ENCODE measurements at regions not wholly inside any gene's neighbourhood (a gene's known extent, or its start where the extent isn't known, plus 50 kb on each side); places are given as distances from the start of the nearest gene placed in this dataset.

DNA sequence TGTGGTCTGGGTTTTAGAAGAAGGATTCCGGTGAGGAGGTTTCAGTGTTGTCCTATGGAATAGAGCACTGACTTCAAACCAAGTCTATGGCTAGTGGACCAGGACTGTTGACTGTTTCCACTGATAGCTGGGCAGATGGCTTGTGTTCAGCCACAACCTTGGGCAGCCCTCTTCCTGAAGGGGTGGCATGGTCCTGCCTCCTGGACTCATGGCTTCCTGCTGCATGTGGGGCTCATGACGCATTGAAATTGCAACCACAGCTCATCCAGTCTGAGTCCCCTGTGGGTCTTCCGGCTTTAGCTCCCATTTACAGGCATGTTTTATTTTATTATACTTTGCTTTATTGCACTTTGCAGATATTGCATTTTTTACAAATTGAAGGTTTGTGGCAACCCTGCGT lies 105.0 kb downstream of the B3GNT2 start:
- Histone ChIP-seq H3K4me2 (ENCODE audit: insufficient read depth, low read length) (no peak overlapping the region), H3K9me3 (ENCODE audit: low read depth, low read length) (no peaks in the 10 kb centered on the region), H3K27ac (ENCODE audit: low read depth, low read length) (no peak overlapping the region), H3K4me3 (ENCODE audit: insufficient read depth, low read length) (no peak overlapping the region), H3K4me1 (ENCODE audit: insufficient read depth, low read length) (peaks cover 4% of the 10 kb centered on the region), H4K20me1 (ENCODE audit: insufficient read depth, low read length) (no peaks in the 10 kb centered on the region), H3K36me3 (ENCODE audit: insufficient read depth, low read length) (no peaks in the 10 kb centered on the region), H3K79me2 (ENCODE audit: insufficient read depth, low read length) (no peaks in the 10 kb centered on the region), H2AFZ (ENCODE audit: low read length) (peak overlapping the region; percentile 69), H3K27me3 (ENCODE audit: insufficient read depth, low read length) (no peaks in the 10 kb centered on the region)
- peak; percentile 25 for DNase-seq (ENCODE audit: insufficient read length, low spot score, missing footprints)
- TF ChIP-seq CTCF (IDR thresholded peaks at IDR 0.05; ENCODE audit: extremely low read depth, low read depth, low read length): no peak

DNA sequence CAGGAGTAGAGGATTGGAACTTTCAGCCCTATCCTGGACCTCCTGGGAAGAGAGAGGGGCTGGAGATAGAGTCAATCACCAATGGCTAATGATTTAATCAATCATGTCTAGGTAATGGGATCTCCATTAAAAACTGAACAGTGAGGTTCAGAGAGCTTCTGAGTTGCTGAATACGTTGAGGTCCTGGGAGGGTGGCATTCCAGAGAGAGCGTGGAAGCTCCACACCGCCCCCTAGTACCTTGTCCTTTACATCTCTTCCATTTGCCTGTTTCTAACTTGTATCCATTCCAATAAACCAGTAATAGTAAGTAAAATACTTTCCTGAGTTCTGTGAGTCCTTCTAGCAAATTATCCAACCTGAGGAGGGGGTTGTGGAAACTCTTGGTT lies 101.7 kb downstream of the B3GNT2 start:
- no peak overlapping the region for H3K4me3 ChIP-seq (ENCODE audit: insufficient read depth, low read length)
- no peaks in the 10 kb centered on the region for H3K36me3 ChIP-seq (ENCODE audit: insufficient read depth, low read length)
- no peaks in the 10 kb centered on the region for H3K27me3 ChIP-seq (ENCODE audit: insufficient read depth, low read length)
- DNase-seq (ENCODE audit: insufficient read length, low spot score, missing footprints): peak; percentile 41
- H3K27ac ChIP-seq (ENCODE audit: low read depth, low read length): no peak overlapping the region
- peak; percentile 41 for TF ChIP-seq CTCF (IDR thresholded peaks at IDR 0.05; ENCODE audit: extremely low read depth, low read depth, low read length)
- no peak overlapping the region for H2AFZ ChIP-seq (ENCODE audit: low read length)
- no peaks in the 10 kb centered on the region for H3K9me3 ChIP-seq (ENCODE audit: low read depth, low read length)
- H3K4me2 ChIP-seq (ENCODE audit: insufficient read depth, low read length): no peak overlapping the region
- H4K20me1 ChIP-seq (ENCODE audit: insufficient read depth, low read length): no peaks in the 10 kb centered on the region
- H3K79me2 ChIP-seq (ENCODE audit: insufficient read depth, low read length): no peaks in the 10 kb centered on the region
- H3K4me1 ChIP-seq (ENCODE audit: insufficient read depth, low read length): peaks cover 4% of the 10 kb centered on the region

GRCh38 chr2:62296832-62297623 lies 101.1 kb downstream of the B3GNT2 start:
- H3K27me3 ChIP-seq (ENCODE audit: insufficient read depth, low read length): no peaks in the 10 kb centered on the region
- no peak overlapping the region for H2AFZ ChIP-seq (ENCODE audit: low read length)
- no peaks in the 10 kb centered on the region for H4K20me1 ChIP-seq (ENCODE audit: insufficient read depth, low read length)
- no peaks in the 10 kb centered on the region for H3K36me3 ChIP-seq (ENCODE audit: insufficient read depth, low read length)
- H3K27ac ChIP-seq (ENCODE audit: low read depth, low read length): no peak overlapping the region
- H3K4me3 ChIP-seq (ENCODE audit: insufficient read depth, low read length): no peak overlapping the region
- no peak overlapping the region for H3K4me2 ChIP-seq (ENCODE audit: insufficient read depth, low read length)
- H3K9me3 ChIP-seq (ENCODE audit: low read depth, low read length): no peaks in the 10 kb centered on the region
- H3K4me1 ChIP-seq (ENCODE audit: insufficient read depth, low read length): peaks cover 4% of the 10 kb centered on the region
- TF ChIP-seq CTCF (IDR thresholded peaks at IDR 0.05; ENCODE audit: extremely low read depth, low read depth, low read length): no peak
- DNase-seq (ENCODE audit: insufficient read length, low spot score, missing footprints): no peak
- no peaks in the 10 kb centered on the region for H3K79me2 ChIP-seq (ENCODE audit: insufficient read depth, low read length)

DNA sequence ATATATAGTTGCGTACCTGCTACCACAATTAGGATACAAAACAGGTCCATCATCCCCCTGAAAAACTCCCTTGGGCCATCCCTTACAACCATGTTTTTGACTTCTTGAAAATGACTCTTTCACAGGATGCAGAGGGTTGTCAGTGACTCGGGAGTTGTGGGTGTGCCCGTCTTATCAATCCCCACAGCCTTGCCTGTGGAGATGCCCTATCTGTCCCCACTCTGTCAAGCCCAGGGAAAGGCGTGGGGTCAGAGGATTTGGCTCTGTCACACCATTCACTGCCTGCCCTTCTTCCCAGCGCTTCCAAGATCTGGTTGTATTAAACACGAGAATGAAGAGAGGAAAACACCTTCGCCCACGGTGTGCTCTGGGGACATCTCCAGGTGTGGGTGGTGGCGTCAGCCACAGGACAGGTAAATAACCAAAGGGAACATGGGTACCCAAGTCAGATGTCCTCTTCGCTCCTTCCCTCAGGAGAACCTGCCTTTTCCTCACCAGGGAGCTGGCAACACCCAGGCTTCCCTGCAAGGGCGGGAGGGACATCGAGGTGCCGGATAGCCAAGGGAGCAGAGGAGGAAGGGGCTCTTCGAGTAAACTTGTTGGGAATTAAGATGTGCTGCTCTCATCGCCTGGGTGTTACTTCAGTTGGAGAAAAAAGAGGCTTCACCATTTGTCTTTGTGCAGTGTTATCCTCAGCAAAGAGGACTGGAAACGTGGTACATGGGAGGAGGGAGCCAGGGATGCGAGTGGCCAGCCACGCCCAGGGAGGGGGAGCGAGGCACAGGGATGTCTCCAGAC lies 100.3 kb downstream of the B3GNT2 start:
- Histone ChIP-seq H2AFZ (ENCODE audit: low read length) (no peak overlapping the region), H3K79me2 (ENCODE audit: insufficient read depth, low read length) (no peaks in the 10 kb centered on the region), H3K36me3 (ENCODE audit: insufficient read depth, low read length) (no peaks in the 10 kb centered on the region), H3K27me3 (ENCODE audit: insufficient read depth, low read length) (no peaks in the 10 kb centered on the region), H3K9me3 (ENCODE audit: low read depth, low read length) (no peaks in the 10 kb centered on the region), H4K20me1 (ENCODE audit: insufficient read depth, low read length) (no peaks in the 10 kb centered on the region), H3K4me2 (ENCODE audit: insufficient read depth, low read length) (no peak overlapping the region), H3K4me1 (ENCODE audit: insufficient read depth, low read length) (peaks cover 4% of the 10 kb centered on the region), H3K27ac (ENCODE audit: low read depth, low read length) (no peak overlapping the region), H3K4me3 (ENCODE audit: insufficient read depth, low read length) (no peak overlapping the region)
- no peak for DNase-seq (ENCODE audit: insufficient read length, low spot score, missing footprints)
- TF ChIP-seq CTCF (IDR thresholded peaks at IDR 0.05; ENCODE audit: extremely low read depth, low read depth, low read length): no peak

Measured in osteoblast (primary cell).